ENCODE measurements at regions not wholly inside any gene's neighbourhood (a gene's known extent, or its start where the extent isn't known, plus 50 kb on each side); places are given as distances from the start of the nearest gene placed in this dataset.

DNA sequence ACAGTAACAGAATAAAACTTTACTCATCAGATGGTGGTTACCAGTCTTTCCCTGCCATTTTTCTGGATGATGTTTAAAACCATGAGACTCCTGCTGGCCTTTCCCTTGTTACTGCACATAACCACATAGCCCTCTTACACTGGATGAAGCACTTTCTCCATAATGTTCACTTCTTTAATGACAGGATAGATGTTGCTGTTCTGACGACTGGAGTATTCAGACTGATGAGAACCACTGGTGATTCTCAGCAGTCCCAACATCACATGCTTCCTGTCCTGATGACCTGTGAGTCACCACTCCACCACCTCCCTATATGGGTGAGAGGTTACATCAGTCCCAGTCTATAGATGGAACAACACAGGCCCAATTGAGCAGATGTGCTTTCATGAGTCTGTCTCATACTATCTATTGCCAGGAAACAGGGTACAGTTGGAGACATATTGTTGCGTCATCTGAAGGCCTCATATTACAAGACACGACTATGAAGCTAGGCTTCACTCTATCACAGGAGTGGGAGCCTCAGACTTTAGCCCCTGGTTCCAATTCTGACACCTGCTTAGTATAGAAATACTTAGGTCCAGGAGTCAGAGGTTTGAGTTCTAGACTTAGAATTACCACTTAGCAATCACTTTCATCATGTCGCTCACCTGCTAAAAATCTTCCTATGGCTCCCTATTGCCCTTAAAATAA is 145.7 kb upstream of the KLF7 start:
- Histone ChIP-seq H3K4me1 (peaks cover 0 to 20% (median 11%) of the 10 kb centered on the region in 12 donors), H3K27me3 (no peaks in the 10 kb centered on the region), H3K9me3 (no peaks in the 10 kb centered on the region), H3K27ac (peak overlapping the region in 7 of 12 donors; percentile 1 to 80 (median 59)), H3K36me3 (no peaks in the 10 kb centered on the region), H3K4me3 (no peak overlapping the region)
- DNase-seq (peak in 3 of 5 donors; percentile 36 to 78 (median 42)), ATAC-seq (peak; percentile 69 to 97 (median 94))
- intact Hi-C loops (cut with DNase I) = no loop called here
- 38 to 65% (median 42%) methylated on average over 4 of the region's 4 CpGs for WGBS, 4 donors
- TF ChIP-seq POLR2A (IDR thresholded peaks at IDR 0.05) = no peak
- TF ChIP-seq, protein P1, sequence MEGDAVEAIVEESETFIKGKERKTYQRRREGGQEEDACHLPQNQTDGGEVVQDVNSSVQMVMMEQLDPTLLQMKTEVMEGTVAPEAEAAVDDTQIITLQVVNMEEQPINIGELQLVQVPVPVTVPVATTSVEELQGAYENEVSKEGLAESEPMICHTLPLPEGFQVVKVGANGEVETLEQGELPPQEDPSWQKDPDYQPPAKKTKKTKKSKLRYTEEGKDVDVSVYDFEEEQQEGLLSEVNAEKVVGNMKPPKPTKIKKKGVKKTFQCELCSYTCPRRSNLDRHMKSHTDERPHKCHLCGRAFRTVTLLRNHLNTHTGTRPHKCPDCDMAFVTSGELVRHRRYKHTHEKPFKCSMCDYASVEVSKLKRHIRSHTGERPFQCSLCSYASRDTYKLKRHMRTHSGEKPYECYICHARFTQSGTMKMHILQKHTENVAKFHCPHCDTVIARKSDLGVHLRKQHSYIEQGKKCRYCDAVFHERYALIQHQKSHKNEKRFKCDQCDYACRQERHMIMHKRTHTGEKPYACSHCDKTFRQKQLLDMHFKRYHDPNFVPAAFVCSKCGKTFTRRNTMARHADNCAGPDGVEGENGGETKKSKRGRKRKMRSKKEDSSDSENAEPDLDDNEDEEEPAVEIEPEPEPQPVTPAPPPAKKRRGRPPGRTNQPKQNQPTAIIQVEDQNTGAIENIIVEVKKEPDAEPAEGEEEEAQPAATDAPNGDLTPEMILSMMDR (IDR thresholded peaks at IDR 0.05) = peak in 6 of 12 donors; percentile 8 to 31 (median 20)

DNA sequence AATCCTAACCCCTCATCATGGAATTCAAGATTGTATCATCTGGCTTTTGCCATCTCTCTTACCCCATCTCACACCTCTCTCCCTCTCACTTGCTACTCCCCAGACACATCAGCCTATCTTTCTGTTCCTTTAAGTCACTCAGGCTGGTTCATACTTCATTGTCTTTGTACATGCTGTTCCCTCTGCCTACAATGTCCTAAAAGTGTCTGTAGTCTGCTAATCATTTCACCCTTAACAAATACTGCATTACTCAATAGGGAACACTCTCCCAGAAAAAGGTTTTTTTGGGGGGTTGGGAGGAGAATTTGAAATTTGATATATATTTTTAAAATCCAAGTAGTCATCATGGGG is 146.2 kb upstream of the KLF7 start:
- H3K9me3 ChIP-seq = no peaks in the 10 kb centered on the region
- intact Hi-C loops (cut with DNase I) = no loop called here
- ATAC-seq = peak in 1 of 4 donors; percentile 23
- H3K4me1 ChIP-seq = peaks cover 0 to 20% (median 11%) of the 10 kb centered on the region in 12 donors
- TF ChIP-seq, protein P1 (IDR thresholded peaks at IDR 0.05) = no peak
- TF ChIP-seq POLR2A (IDR thresholded peaks at IDR 0.05) = no peak
- H3K4me3 ChIP-seq = no peak overlapping the region
- no peak for DNase-seq
- peak overlapping the region in 3 of 12 donors; percentile 34 to 80 (median 75) for H3K27ac ChIP-seq
- H3K36me3 ChIP-seq = no peaks in the 10 kb centered on the region
- no peaks in the 10 kb centered on the region for H3K27me3 ChIP-seq

DNA sequence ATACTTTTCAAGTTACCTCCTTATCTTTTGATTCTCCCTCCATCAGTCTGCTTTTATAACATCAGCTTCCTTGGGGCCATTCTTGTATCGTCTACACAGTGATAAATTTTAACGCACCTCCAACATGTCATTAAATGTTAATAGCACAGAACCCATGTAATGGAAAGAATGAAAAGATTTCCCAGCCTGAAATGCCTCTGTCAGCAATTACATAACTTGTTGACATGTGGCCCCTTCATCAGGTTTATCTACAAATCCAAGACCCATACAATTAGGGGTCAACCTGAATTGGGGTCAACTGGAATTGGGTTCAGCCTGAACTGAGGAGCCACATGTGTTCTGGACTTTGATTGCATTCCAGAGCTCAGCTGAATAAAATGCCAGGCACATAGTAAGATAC is 148.2 kb upstream of the KLF7 start:
- no peaks in the 10 kb centered on the region for H3K27me3 ChIP-seq
- peaks cover 0 to 20% (median 11%) of the 10 kb centered on the region in 12 donors for H3K4me1 ChIP-seq
- H3K9me3 ChIP-seq = no peaks in the 10 kb centered on the region
- ATAC-seq = no peak
- H3K4me3 ChIP-seq = no peak overlapping the region
- no peak overlapping the region for H3K27ac ChIP-seq
- WGBS, 4 donors = 32 to 48% (median 37%) methylated on average over 2 of the region's 2 CpGs
- intact Hi-C loops (cut with DNase I) = no loop called here
- TF ChIP-seq, protein P1 (IDR thresholded peaks at IDR 0.05) = no peak
- TF ChIP-seq POLR2A (IDR thresholded peaks at IDR 0.05) = no peak
- no peak for DNase-seq
- no peaks in the 10 kb centered on the region for H3K36me3 ChIP-seq

DNA sequence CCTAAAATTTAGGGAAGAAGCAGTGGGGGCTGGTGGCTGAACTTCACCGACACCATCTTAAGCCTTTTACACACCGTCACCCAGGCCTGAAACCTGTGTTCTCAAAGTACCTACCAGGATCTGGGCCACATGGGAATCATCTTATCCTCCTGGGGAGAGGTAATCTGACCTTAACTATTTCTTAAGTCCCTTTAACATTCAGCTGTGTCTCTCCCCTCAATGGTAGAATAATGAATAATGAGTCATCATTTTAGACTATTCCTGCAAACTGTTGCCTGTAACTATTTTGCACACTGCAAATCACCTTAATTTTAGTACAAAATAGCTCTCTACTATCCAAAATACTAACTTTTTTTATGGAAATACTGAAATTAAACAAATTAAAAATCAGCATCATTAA is 149.4 kb upstream of the KLF7 start:
- TF ChIP-seq POLR2A (IDR thresholded peaks at IDR 0.05) = no peak
- TF ChIP-seq, protein P1 (IDR thresholded peaks at IDR 0.05) = no peak
- Histone ChIP-seq H3K4me3 (no peak overlapping the region), H3K9me3 (no peaks in the 10 kb centered on the region), H3K36me3 (no peaks in the 10 kb centered on the region), H3K27me3 (no peaks in the 10 kb centered on the region), H3K4me1 (peaks cover 0 to 20% (median 11%) of the 10 kb centered on the region in 12 donors), H3K27ac (no peak overlapping the region)
- DNase-seq = no peak
- no peak for ATAC-seq
- intact Hi-C loops (cut with DNase I) = no loop called here
- WGBS, 4 donors = 91 to 97% (median 96%) methylated on average over 2 of the region's 2 CpGs

Data from heart left ventricle (tissue), 16 donors.